Liver (tissue), 7 donors: ENCODE measurements at regions not wholly inside any gene's neighbourhood (a gene's known extent, or its start where the extent isn't known, plus 50 kb on each side); places are given as distances from the start of the nearest gene placed in this dataset.

Experiments
- DNase-seq: peaks from one replicate; pipeline ENCODE4 v3.0.0-alpha.2; 2017; ENCODE audit warnings: low spot score
- H3K27ac ChIP-seq, 2 donors: one replicate each; pipeline ENCODE4 v1.7.0; 2013; ENCODE audit warnings: inconsistent platforms in 2 of 2, low read length in 2 of 2, control low read depth in 1 of 2, low read depth in 1 of 2, mild to moderate bottlenecking in 1 of 2
- H3K27me3 ChIP-seq, 4 donors: one replicate each; pipeline versions ENCODE4 v1.6.1 to v1.7.0; 2013; ENCODE audit warnings: low read length in 3 of 4, inconsistent platforms in 1 of 4, mild to moderate bottlenecking in 1 of 4, moderate library complexity in 1 of 4; ENCODE audit not compliant: control insufficient read depth in 4 of 4, insufficient read depth in 4 of 4
- H3K36me3 ChIP-seq, 4 donors: one replicate each; pipeline versions ENCODE4 v1.6.1 to v1.7.0; 2013; ENCODE audit warnings: low read length in 3 of 4, mild to moderate bottlenecking in 3 of 4, low read depth in 1 of 4, moderate library complexity in 1 of 4; ENCODE audit not compliant: control insufficient read depth in 4 of 4, insufficient read depth in 3 of 4
- H3K4me1 ChIP-seq, 4 donors: one replicate each; pipeline versions ENCODE4 v1.6.1 to v1.7.0; 2013; ENCODE audit warnings: low read length in 3 of 4, mild to moderate bottlenecking in 3 of 4, moderate library complexity in 1 of 4; ENCODE audit not compliant: control insufficient read depth in 4 of 4, insufficient read depth in 4 of 4
- H3K4me3 ChIP-seq, 3 donors: one replicate each; pipeline versions ENCODE4 v1.6.1 to v1.7.0; 2013; ENCODE audit warnings: low read length in 3 of 3, control low read depth in 1 of 3, low read depth in 1 of 3, mild to moderate bottlenecking in 1 of 3
- H3K9ac ChIP-seq, 2 donors: one replicate each; pipeline ENCODE4 v1.7.0; 2013; ENCODE audit warnings: low read length in 2 of 2, mild to moderate bottlenecking in 2 of 2, moderate library complexity in 2 of 2, control low read depth in 1 of 2, low read depth in 1 of 2
- H3K9me3 ChIP-seq, 4 donors: one replicate each; pipeline versions ENCODE4 v1.6.1 to v1.7.0; 2013; ENCODE audit warnings: low read length in 3 of 4; ENCODE audit not compliant: control insufficient read depth in 4 of 4
- EGR1 ChIP-seq, 2 donors: IDR thresholded peaks; 2 replicates each; pipeline ENCODE4 v1.6.1; 2016 to 2018; ENCODE audit warnings: antibody characterized with exemption in 2 of 2, low read depth in 2 of 2
- FOXA1 ChIP-seq: IDR thresholded peaks from 2 replicates; pipeline ENCODE4 v1.6.1; 2016; ENCODE audit warnings: antibody characterized with exemption
- FOXA2 ChIP-seq: IDR thresholded peaks from 2 replicates; pipeline ENCODE4 v1.6.1; 2016; ENCODE audit warnings: antibody characterized with exemption
- GABPA ChIP-seq, 2 donors: IDR thresholded peaks in 1 of 2; conservative IDR thresholded peaks in 1 of 2; 2 replicates each; pipeline ENCODE4 v1.6.1; 2016; ENCODE audit warnings: antibody characterized with exemption in 2 of 2, mild to moderate bottlenecking in 1 of 2, moderate library complexity in 1 of 2
- HNF4A ChIP-seq, 2 donors: conservative IDR thresholded peaks; 2 replicates each; pipeline ENCODE4 v1.6.1; 2016; ENCODE audit warnings: antibody characterized with exemption in 2 of 2, mild to moderate bottlenecking in 2 of 2
- HNF4G ChIP-seq: IDR thresholded peaks from 2 replicates; pipeline ENCODE4 v1.6.1; 2016; ENCODE audit warnings: antibody characterized with exemption
- JUND ChIP-seq, 2 donors: IDR thresholded peaks; 2 replicates each; pipeline ENCODE4 v1.6.1; 2016; ENCODE audit warnings: antibody characterized with exemption in 2 of 2
- NR2F2 ChIP-seq: IDR thresholded peaks from 2 replicates; pipeline ENCODE4 v1.6.1; 2016; ENCODE audit warnings: antibody characterized with exemption
- RAD21 ChIP-seq, 2 donors: IDR thresholded peaks; 2 replicates each; pipeline ENCODE4 v1.6.1; 2016; ENCODE audit warnings: antibody characterized with exemption in 2 of 2, mild to moderate bottlenecking in 2 of 2
- RXRA ChIP-seq, 2 donors: IDR thresholded peaks; 2 replicates each; pipeline ENCODE4 v1.6.1; 2017 to 2018; ENCODE audit warnings: antibody characterized with exemption in 2 of 2, mild to moderate bottlenecking in 1 of 2
- SP1 ChIP-seq: IDR thresholded peaks from 2 replicates; pipeline ENCODE4 v1.6.1; 2018; ENCODE audit warnings: antibody characterized with exemption, mild to moderate bottlenecking
- YY1 ChIP-seq: IDR thresholded peaks from 2 replicates; pipeline ENCODE4 v1.6.1; 2016; ENCODE audit warnings: antibody characterized with exemption, mild to moderate bottlenecking
- WGBS: extraction: QIAGEN DNeasy Blood & Tissue Kit; methylation state at CpG from one replicate; pipeline ENCODE4 v1.1.7; 2013; 5-methylcytosine and 5-hydroxymethylcytosine counted together
- TF ChIP-seq, protein P1 (sequence below): IDR thresholded peaks from 2 replicates; pipeline ENCODE4 v1.6.1; 2016; ENCODE audit warnings: antibody characterized with exemption
- TF ChIP-seq, protein P2 (sequence below): IDR thresholded peaks from 2 replicates; pipeline ENCODE4 v1.6.1; 2016; ENCODE audit warnings: antibody characterized with exemption
- TF ChIP-seq, protein P3 (sequence below): IDR thresholded peaks from 2 replicates; pipeline ENCODE4 v1.6.1; 2016; ENCODE audit warnings: antibody characterized with exemption, mild to moderate bottlenecking
- TF ChIP-seq, protein P4 (sequence below): IDR thresholded peaks from 2 replicates; pipeline ENCODE4 v1.6.1; 2016; ENCODE audit warnings: antibody characterized with exemption
- donor health status: healthy.
- donor health status: healthy.
- donor health status: healthy.
- donor health status: healthy.

DNA sequence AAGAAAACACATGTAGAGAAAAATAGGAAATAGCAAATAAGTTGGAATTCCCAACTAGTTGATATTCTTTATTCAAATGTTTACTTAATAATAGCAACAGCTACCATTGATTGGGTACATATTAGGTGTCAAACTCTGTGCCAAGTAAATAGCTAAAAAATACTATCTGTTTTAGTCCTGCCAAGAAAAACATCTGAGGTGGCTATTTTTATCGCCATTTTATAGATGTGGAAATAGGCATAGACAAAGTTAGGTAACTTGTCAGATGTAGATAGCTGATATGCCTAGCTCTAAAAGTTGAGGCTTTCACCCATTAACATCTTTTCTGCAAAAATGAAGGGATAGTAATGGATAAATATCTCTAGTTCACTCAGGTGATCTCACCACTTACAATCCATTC, 549.2 kb upstream of the ID4 start (continued):
- TF ChIP-seq, protein P1, sequence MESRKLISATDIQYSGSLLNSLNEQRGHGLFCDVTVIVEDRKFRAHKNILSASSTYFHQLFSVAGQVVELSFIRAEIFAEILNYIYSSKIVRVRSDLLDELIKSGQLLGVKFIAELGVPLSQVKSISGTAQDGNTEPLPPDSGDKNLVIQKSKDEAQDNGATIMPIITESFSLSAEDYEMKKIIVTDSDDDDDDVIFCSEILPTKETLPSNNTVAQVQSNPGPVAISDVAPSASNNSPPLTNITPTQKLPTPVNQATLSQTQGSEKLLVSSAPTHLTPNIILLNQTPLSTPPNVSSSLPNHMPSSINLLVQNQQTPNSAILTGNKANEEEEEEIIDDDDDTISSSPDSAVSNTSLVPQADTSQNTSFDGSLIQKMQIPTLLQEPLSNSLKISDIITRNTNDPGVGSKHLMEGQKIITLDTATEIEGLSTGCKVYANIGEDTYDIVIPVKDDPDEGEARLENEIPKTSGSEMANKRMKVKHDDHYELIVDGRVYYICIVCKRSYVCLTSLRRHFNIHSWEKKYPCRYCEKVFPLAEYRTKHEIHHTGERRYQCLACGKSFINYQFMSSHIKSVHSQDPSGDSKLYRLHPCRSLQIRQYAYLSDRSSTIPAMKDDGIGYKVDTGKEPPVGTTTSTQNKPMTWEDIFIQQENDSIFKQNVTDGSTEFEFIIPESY, result no peak
- no peak for TF ChIP-seq RXRA (IDR thresholded peaks at IDR 0.05)
- TF ChIP-seq NR2F2, result no peak
- TF ChIP-seq HNF4G, result no peak
- no peak for TF ChIP-seq SP1
- TF ChIP-seq RAD21 (IDR thresholded peaks at IDR 0.05), result no peak
- no peak for TF ChIP-seq FOXA2
- TF ChIP-seq, protein P2, sequence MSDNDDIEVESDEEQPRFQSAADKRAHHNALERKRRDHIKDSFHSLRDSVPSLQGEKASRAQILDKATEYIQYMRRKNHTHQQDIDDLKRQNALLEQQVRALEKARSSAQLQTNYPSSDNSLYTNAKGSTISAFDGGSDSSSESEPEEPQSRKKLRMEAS, result no peak
- TF ChIP-seq EGR1 (IDR thresholded peaks at IDR 0.05; ENCODE audit: low read depth in 2 of 2), result no peak
- TF ChIP-seq GABPA (IDR thresholded peaks at IDR 0.05 in 1 of 2, conservative IDR thresholded peaks at IDR 0.05 in 1 of 2), result no peak

DNA sequence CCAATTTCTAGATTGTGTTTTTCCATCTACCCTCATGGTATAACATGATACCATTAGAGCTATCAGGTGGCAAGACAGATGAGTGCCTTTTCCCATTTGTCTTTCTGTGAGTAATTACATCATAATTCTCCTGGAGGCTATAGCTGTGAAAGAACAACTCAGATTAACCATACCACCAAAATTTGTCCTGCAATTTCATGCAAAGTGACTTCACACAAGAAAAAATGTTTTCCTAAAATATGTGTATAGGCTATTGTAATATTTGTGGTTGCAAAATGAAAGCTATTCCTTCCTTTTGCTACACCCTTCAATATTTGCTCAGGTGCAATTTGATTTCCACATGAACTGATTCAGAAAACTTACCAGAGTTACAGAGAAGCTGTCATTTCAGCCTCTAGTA, 547.7 kb upstream of the ID4 start:
- peaks cover 0 to 5% (median 0%) of the 10 kb centered on the region in 4 donors for H3K27me3 ChIP-seq
- no peaks in the 10 kb centered on the region for H3K4me1 ChIP-seq
- no peak for TF ChIP-seq RXRA (IDR thresholded peaks at IDR 0.05)
- TF ChIP-seq, protein P2, result no peak
- TF ChIP-seq FOXA1, result no peak
- TF ChIP-seq, protein P3, sequence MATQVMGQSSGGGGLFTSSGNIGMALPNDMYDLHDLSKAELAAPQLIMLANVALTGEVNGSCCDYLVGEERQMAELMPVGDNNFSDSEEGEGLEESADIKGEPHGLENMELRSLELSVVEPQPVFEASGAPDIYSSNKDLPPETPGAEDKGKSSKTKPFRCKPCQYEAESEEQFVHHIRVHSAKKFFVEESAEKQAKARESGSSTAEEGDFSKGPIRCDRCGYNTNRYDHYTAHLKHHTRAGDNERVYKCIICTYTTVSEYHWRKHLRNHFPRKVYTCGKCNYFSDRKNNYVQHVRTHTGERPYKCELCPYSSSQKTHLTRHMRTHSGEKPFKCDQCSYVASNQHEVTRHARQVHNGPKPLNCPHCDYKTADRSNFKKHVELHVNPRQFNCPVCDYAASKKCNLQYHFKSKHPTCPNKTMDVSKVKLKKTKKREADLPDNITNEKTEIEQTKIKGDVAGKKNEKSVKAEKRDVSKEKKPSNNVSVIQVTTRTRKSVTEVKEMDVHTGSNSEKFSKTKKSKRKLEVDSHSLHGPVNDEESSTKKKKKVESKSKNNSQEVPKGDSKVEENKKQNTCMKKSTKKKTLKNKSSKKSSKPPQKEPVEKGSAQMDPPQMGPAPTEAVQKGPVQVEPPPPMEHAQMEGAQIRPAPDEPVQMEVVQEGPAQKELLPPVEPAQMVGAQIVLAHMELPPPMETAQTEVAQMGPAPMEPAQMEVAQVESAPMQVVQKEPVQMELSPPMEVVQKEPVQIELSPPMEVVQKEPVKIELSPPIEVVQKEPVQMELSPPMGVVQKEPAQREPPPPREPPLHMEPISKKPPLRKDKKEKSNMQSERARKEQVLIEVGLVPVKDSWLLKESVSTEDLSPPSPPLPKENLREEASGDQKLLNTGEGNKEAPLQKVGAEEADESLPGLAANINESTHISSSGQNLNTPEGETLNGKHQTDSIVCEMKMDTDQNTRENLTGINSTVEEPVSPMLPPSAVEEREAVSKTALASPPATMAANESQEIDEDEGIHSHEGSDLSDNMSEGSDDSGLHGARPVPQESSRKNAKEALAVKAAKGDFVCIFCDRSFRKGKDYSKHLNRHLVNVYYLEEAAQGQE, result no peak
- TF ChIP-seq, protein P4, sequence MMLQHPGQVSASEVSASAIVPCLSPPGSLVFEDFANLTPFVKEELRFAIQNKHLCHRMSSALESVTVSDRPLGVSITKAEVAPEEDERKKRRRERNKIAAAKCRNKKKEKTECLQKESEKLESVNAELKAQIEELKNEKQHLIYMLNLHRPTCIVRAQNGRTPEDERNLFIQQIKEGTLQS, result no peak
- TF ChIP-seq HNF4A (conservative IDR thresholded peaks at IDR 0.05), result no peak
- TF ChIP-seq FOXA2, result no peak
- TF ChIP-seq RAD21 (IDR thresholded peaks at IDR 0.05), result no peak
- no peaks in the 10 kb centered on the region for H3K9me3 ChIP-seq
- no peak overlapping the region for H3K9ac ChIP-seq
- no peak overlapping the region for H3K27ac ChIP-seq
- H3K4me3 ChIP-seq, result no peak overlapping the region
- no peaks in the 10 kb centered on the region for H3K36me3 ChIP-seq
- DNase-seq, result no peak

DNA sequence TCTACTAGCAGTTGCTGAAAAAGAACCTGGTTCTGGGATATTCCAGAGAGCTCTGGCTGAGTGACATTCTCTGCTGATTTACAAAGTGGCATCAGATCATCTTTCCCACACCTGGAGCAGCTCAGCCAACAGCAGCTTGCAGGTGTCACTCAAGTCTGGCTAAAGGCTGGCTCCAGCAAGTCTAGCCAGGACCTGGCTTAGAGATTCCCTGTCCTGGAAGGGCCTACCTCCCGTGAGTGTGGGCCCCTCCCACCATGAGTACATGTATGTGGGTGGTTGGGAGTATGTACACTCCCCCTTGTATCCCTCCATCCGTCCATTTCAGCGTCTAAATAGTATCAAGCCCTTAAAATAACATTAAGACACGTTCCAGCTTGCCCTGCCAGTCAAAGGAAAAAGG, 539.3 kb upstream of the ID4 start:
- H3K9ac ChIP-seq, result no peak overlapping the region
- TF ChIP-seq JUND (IDR thresholded peaks at IDR 0.05) (no peak), FOXA2 (no peak), SP1 (no peak), RXRA (IDR thresholded peaks at IDR 0.05) (no peak), EGR1 (IDR thresholded peaks at IDR 0.05; ENCODE audit: low read depth in 2 of 2) (no peak), YY1 (no peak), GABPA (IDR thresholded peaks at IDR 0.05 in 1 of 2, conservative IDR thresholded peaks at IDR 0.05 in 1 of 2) (no peak), HNF4G (no peak)
- TF ChIP-seq, protein P1, result no peak
- TF ChIP-seq, protein P2, result no peak
- TF ChIP-seq, protein P3, result no peak
- no peaks in the 10 kb centered on the region for H3K4me1 ChIP-seq
- H3K27me3 ChIP-seq, result peaks cover 0 to 5% (median 0%) of the 10 kb centered on the region in 4 donors
- no peaks in the 10 kb centered on the region for H3K36me3 ChIP-seq
- 29% methylated on average over 4 of the region's 4 CpGs for WGBS
- H3K27ac ChIP-seq, result no peak overlapping the region
- DNase-seq, result no peak
- H3K9me3 ChIP-seq, result no peaks in the 10 kb centered on the region
- H3K4me3 ChIP-seq, result no peak overlapping the region
